Forelimb muscle (tissue), 1 donor: ENCODE measurements at regions not wholly inside any gene's neighbourhood (a gene's known extent, or its start where the extent isn't known, plus 50 kb on each side); places are given as distances from the start of the nearest gene placed in this dataset.
"Not testable (repeated sequence)": the region's sequence is repeated elsewhere in the genome, so short reads cannot be mapped to it uniquely, and the experiment has no call there.

Source experiments
- DNase-seq: peaks from one replicate; pipeline ENCODE4 v3.0.0-alpha.2; 2013; ENCODE audit warnings: low read depth

GRCh38 chr11:92168936-92169335 is 55.7 kb upstream of the FAT3 start:
- no peak for DNase-seq

- no peak for DNase-seq
These were observed 57.0 kb upstream of the FAT3 start for GRCh38 chr11:92167571-92167970.

GRCh38 chr11:92166335-92166734 is 58.3 kb upstream of the FAT3 start:
- DNase-seq = no peak

GRCh38 chr11:92163879-92164278 is 60.7 kb upstream of the FAT3 start:
- no peak for DNase-seq

- no peak for DNase-seq
These were observed 61.8 kb upstream of the FAT3 start for GRCh38 chr11:92162776-92163175.

GRCh38 chr11:92159931-92160330 is 64.7 kb upstream of the FAT3 start:
- no peak for DNase-seq

GRCh38 chr11:92157390-92157789 is 67.2 kb upstream of the FAT3 start:
- not testable (repeated sequence) for DNase-seq

GRCh38 chr11:92154611-92155010 is 70.0 kb upstream of the FAT3 start:
- DNase-seq = no peak

- DNase-seq = no peak
These were observed 70.5 kb upstream of the FAT3 start for GRCh38 chr11:92154110-92154509.

- DNase-seq = no peak
These were observed 71.1 kb upstream of the FAT3 start for GRCh38 chr11:92153542-92153941.

GRCh38 chr11:92152245-92152644 is 72.4 kb upstream of the FAT3 start:
- no peak for DNase-seq

- DNase-seq = no peak
These were observed 74.6 kb upstream of the FAT3 start for GRCh38 chr11:92149996-92150395.

- DNase-seq = no peak
These were observed 82.9 kb upstream of the FAT3 start for GRCh38 chr11:92141725-92142124.

GRCh38 chr11:92141159-92141558 is 83.5 kb upstream of the FAT3 start:
- DNase-seq = no peak

- DNase-seq = no peak
These were observed 84.6 kb upstream of the FAT3 start for GRCh38 chr11:92140021-92140420.

- no peak for DNase-seq
These were observed 86.3 kb upstream of the FAT3 start for GRCh38 chr11:92138296-92138695.

- no peak for DNase-seq
These were observed 86.9 kb upstream of the FAT3 start for GRCh38 chr11:92137747-92138146.

- DNase-seq = no peak
These were observed 87.8 kb upstream of the FAT3 start for GRCh38 chr11:92136797-92137196.

GRCh38 chr11:92131289-92131865 is 93.2 kb upstream of the FAT3 start:
- DNase-seq = no peak

GRCh38 chr11:92130421-92130831 is 94.2 kb upstream of the FAT3 start:
- no peak for DNase-seq

GRCh38 chr11:92129811-92130210 is 94.8 kb upstream of the FAT3 start:
- no peak for DNase-seq

GRCh38 chr11:92128026-92128425 is 96.6 kb upstream of the FAT3 start:
- no peak for DNase-seq

- DNase-seq = no peak
These were observed 99.3 kb upstream of the FAT3 start for GRCh38 chr11:92125321-92125720.

GRCh38 chr11:92123540-92123939 is 101.1 kb upstream of the FAT3 start:
- no peak for DNase-seq
